IMR-90 (cell line): ENCODE measurements at regions not wholly inside any gene's neighbourhood (a gene's known extent, or its start where the extent isn't known, plus 50 kb on each side); places are given as distances from the start of the nearest gene placed in this dataset.
A peak's percentile ranks its signal among the peaks of the same experiment; 100 is the strongest.

Experiments
- ATAC-seq: fragments of 200-7000 bp; cut with Tn5 transposase; 2 replicates; pipeline ENCODE4 v1.9.1; 2020; ENCODE audit warnings: low read depth, mild to moderate bottlenecking, moderate library complexity
- BruUV-seq: library from RNA; stranded (reverse); fragments of 400-500 nt; replicated peaks from 2 replicates; lab custom pipeline; 2021; lab: Mats Ljungman, UMichigan
- CTCF ChIA-PET: fragments of 300-600 bp; formaldehyde crosslinking; extraction: SDS; loops from one replicate; lab custom pipeline; 2021; ENCODE audit warnings: antibody characterized with exemption; lab: Yijun Ruan, JAX
- POLR2A ChIA-PET: fragments of 300-600 bp; sonication (Branson Sonifier 250); formaldehyde crosslinking; loops from one replicate; lab custom pipeline; 2022; ENCODE audit warnings: antibody characterized with exemption; ENCODE audit not compliant: unreplicated experiment; lab: Charles Lee
- DNase-seq: peaks from one replicate; pipeline ENCODE4 v3.0.0; 2013
- H2AFZ ChIP-seq: replicated peaks from 2 replicates; pipeline ENCODE3; 2013; ENCODE audit warnings: low read length, mild to moderate bottlenecking; ENCODE audit not compliant: poor library complexity
- H2AK5ac ChIP-seq: 2 replicates; pipeline ENCODE4 v1.6.1; 2013; ENCODE audit warnings: low read depth, low read length, inconsistent platforms
- H2AK9ac ChIP-seq: replicated peaks from 2 replicates; pipeline ENCODE3; 2013; ENCODE audit warnings: mild to moderate bottlenecking, low read depth, low read length, moderate library complexity; ENCODE audit not compliant: poor library complexity
- H2BK120ac ChIP-seq: 2 replicates; pipeline ENCODE4 v1.6.1; 2013; ENCODE audit warnings: low read depth, low read length, inconsistent platforms
- H2BK15ac ChIP-seq: 3 replicates; pipeline ENCODE4 v1.6.1; 2013; ENCODE audit warnings: low read depth, low read length, inconsistent platforms
- H2BK20ac ChIP-seq: 2 replicates; pipeline ENCODE4 v1.6.1; 2013; ENCODE audit warnings: low read depth, mild to moderate bottlenecking, inconsistent platforms, low read length, moderate library complexity
- H2BK5ac ChIP-seq: 2 replicates; pipeline ENCODE4 v1.6.1; 2013; ENCODE audit warnings: mild to moderate bottlenecking, low read depth, low read length, inconsistent platforms; ENCODE audit not compliant: poor library complexity, severe bottlenecking
- H3K14ac ChIP-seq: replicated peaks from 2 replicates; pipeline ENCODE4 v1.6.1; 2013; ENCODE audit warnings: low read depth, low read length, inconsistent platforms
- H3K18ac ChIP-seq: 2 replicates; pipeline ENCODE4 v1.6.1; 2013; ENCODE audit warnings: low read depth, low read length, control low read depth
- H3K23ac ChIP-seq: 2 replicates; pipeline ENCODE4 v1.6.1; 2013; ENCODE audit warnings: low read depth, low read length, inconsistent platforms
- H3K27ac ChIP-seq: 2 replicates; pipeline ENCODE4 v1.5.1; 2013; ENCODE audit warnings: mild to moderate bottlenecking, control low read depth, low read length; ENCODE audit not compliant: insufficient read depth
- H3K27me3 ChIP-seq: 2 replicates; pipeline ENCODE4 v1.6.1; 2013; ENCODE audit warnings: low read length; ENCODE audit not compliant: control insufficient read depth, insufficient read depth
- H3K36me3 ChIP-seq: 2 replicates; pipeline ENCODE4 v1.6.1; 2013; ENCODE audit warnings: low read length, mixed read lengths; ENCODE audit not compliant: control insufficient read depth, insufficient read depth
- H3K4ac ChIP-seq: 2 replicates; pipeline ENCODE4 v1.6.1; 2013; ENCODE audit warnings: low read depth, low read length, inconsistent platforms
- H3K4me1 ChIP-seq: 2 replicates; pipeline ENCODE4 v1.6.1; 2013; ENCODE audit warnings: low read length, mixed read lengths; ENCODE audit not compliant: control insufficient read depth, insufficient read depth
- H3K4me2 ChIP-seq: 2 replicates; pipeline ENCODE4 v1.6.1; 2013; ENCODE audit warnings: low read depth, mild to moderate bottlenecking, control low read depth, low read length, moderate library complexity
- H3K4me3 ChIP-seq: 2 replicates; pipeline ENCODE4 v1.5.1; 2013; ENCODE audit warnings: low read depth, mild to moderate bottlenecking, control low read depth, low read length, moderate library complexity; ENCODE audit not compliant: insufficient read depth
- H3K56ac ChIP-seq: 2 replicates; pipeline ENCODE4 v1.6.1; 2013; ENCODE audit warnings: low read length, inconsistent platforms; ENCODE audit not compliant: insufficient read depth; ENCODE audit errors: extremely low read depth
- H3K79me1 ChIP-seq, 2 experiments: 2 replicates each; pipeline ENCODE4 v1.6.1; 2013; ENCODE audit warnings: low read length in 2 of 2, inconsistent platforms in 1 of 2, low read depth in 1 of 2
- H3K9ac ChIP-seq: 2 replicates; pipeline ENCODE4 v1.6.1; 2013; ENCODE audit warnings: low read depth, low read length, control low read depth
- H3K9me1 ChIP-seq: 2 replicates; pipeline ENCODE4 v1.6.1; 2013; ENCODE audit warnings: low read length, inconsistent platforms; ENCODE audit not compliant: insufficient read depth
- H3K9me3 ChIP-seq: 2 replicates; pipeline ENCODE4 v1.6.1; 2013; ENCODE audit warnings: low read length; ENCODE audit not compliant: control insufficient read depth, insufficient read depth
- H4K20me1 ChIP-seq: 2 replicates; pipeline ENCODE4 v1.6.1; 2013; ENCODE audit warnings: low read length, inconsistent platforms; ENCODE audit not compliant: insufficient read depth
- H4K5ac ChIP-seq: 2 replicates; pipeline ENCODE4 v1.6.1; 2013; ENCODE audit warnings: mild to moderate bottlenecking, low read depth, low read length, control low read depth
- H4K8ac ChIP-seq, 2 experiments: 2 replicates each; pipeline ENCODE4 v1.6.1; 2013; ENCODE audit warnings: low read depth in 2 of 2, low read length in 2 of 2, control low read depth in 1 of 2, inconsistent platforms in 1 of 2
- H4K91ac ChIP-seq: 2 replicates; pipeline ENCODE4 v1.6.1; 2013; ENCODE audit warnings: low read depth, low read length, inconsistent platforms; ENCODE audit not compliant: insufficient read depth
- BHLHE40 ChIP-seq: fragments of 150-350 bp; IDR thresholded peaks from 2 replicates; pipeline ENCODE4 v1.6.1; 2016; ENCODE audit warnings: mild to moderate bottlenecking, low read depth, low read length
- CEBPB ChIP-seq: IDR thresholded peaks from 2 replicates; pipeline ENCODE4 v1.6.1; 2012; ENCODE audit warnings: low read depth, low read length, improper control_type of control experiment
- CHD1 ChIP-seq: IDR thresholded peaks from 2 replicates; pipeline ENCODE4 v1.6.1; 2012; ENCODE audit warnings: low read depth, low read length, improper control_type of control experiment
- CTCF ChIP-seq: conservative IDR thresholded peaks from 2 replicates; pipeline ENCODE4 v1.5.1; 2012; ENCODE audit warnings: mild to moderate bottlenecking, low read depth, low read length, improper control_type of control experiment
- ELK1 ChIP-seq: fragments of 150-350 bp; IDR thresholded peaks from 2 replicates; pipeline ENCODE4 v1.6.1; 2016; ENCODE audit warnings: low read depth, mild to moderate bottlenecking, low read length, moderate library complexity, borderline replicate concordance
- FOS ChIP-seq: fragments of 150-350 bp; IDR thresholded peaks from 2 replicates; pipeline ENCODE4 v1.6.1; 2016; ENCODE audit warnings: low read depth, low read length
- MAFK ChIP-seq: IDR thresholded peaks from 2 replicates; pipeline ENCODE4 v1.6.1; 2012; ENCODE audit warnings: low read depth, low read length, improper control_type of control experiment
- MAZ ChIP-seq: IDR thresholded peaks from 2 replicates; pipeline ENCODE4 v1.6.1; 2012; ENCODE audit warnings: low read depth, mild to moderate bottlenecking, low read length, improper control_type of control experiment, moderate library complexity, borderline replicate concordance
- MXI1 ChIP-seq: IDR thresholded peaks from 2 replicates; pipeline ENCODE4 v1.6.1; 2012; ENCODE audit warnings: low read depth, mild to moderate bottlenecking, low read length, moderate library complexity, borderline replicate concordance
- NFE2L2 ChIP-seq: fragments of 150-350 bp; IDR thresholded peaks from 2 replicates; pipeline ENCODE4 v1.6.1; 2016; ENCODE audit warnings: low read depth, mild to moderate bottlenecking, low read length
- POLR2A ChIP-seq: IDR thresholded peaks from 2 replicates; pipeline ENCODE4 v1.6.1; 2012; ENCODE audit warnings: mild to moderate bottlenecking, low read depth, low read length
- RAD21 ChIP-seq: IDR thresholded peaks from 2 replicates; pipeline ENCODE4 v1.6.1; 2012; ENCODE audit warnings: low read length, improper control_type of control experiment
- RCOR1 ChIP-seq: IDR thresholded peaks from 2 replicates; pipeline ENCODE4 v1.6.1; 2012; ENCODE audit warnings: mild to moderate bottlenecking, low read length, improper control_type of control experiment; ENCODE audit not compliant: insufficient replicate concordance
- RFX5 ChIP-seq: IDR thresholded peaks from 2 replicates; pipeline ENCODE4 v1.8.0; 2012; ENCODE audit warnings: low read depth, mild to moderate bottlenecking, low read length, moderate library complexity
- SMC3 ChIP-seq: fragments of 150-350 bp; IDR thresholded peaks from 2 replicates; pipeline ENCODE4 v1.6.1; 2016; ENCODE audit warnings: low read depth, mild to moderate bottlenecking, antibody characterized with exemption, low read length, moderate library complexity
- WGBS, 2 experiments: methylation state at CpG; one replicate each; pipeline versions ENCODE4 v1.1.5 to v1.1.7; 2013; ENCODE audit warnings: missing lambda C conversion rate in 2 of 2; ENCODE audit not compliant: insufficient read length in 1 of 2; ENCODE audit errors: extremely low coverage in 2 of 2; 5-methylcytosine and 5-hydroxymethylcytosine counted together
- dilution Hi-C: fragments of 300-500 bp; cut with HindIII; formaldehyde crosslinking; loops from one replicate; pipeline ENCODE4 v1.14.3; 2018; ENCODE audit warnings: low sequenced_read_pairs; ENCODE audit not compliant: unreplicated experiment
- in situ Hi-C: fragments of 300-500 bp; cut with MboI; formaldehyde crosslinking; loops from 3 replicates; pipeline ENCODE4 v1.14.3; 2019; ENCODE audit warnings: low sequenced_read_pairs, inconsistent platforms, mixed read lengths
- intact Hi-C: fragments of 100-400 bp; cut with micrococcal nuclease; formaldehyde crosslinking; loops from 2 replicates; pipeline ENCODE4 v1.10.0; 2022

- H3K4ac ChIP-seq, result peak overlapping the region; percentile 60; the same call in 1 of the 2 replicates
- dilution Hi-C loops, result no loop called here
- ChIA-PET CTCF (no interaction called here), POLR2A (no interaction called here)
- peak; percentile 67 for DNase-seq
- peak overlapping the region; percentile 44; the same call in 1 of the 2 replicates for H3K23ac ChIP-seq
- peak overlapping the region; percentile 20; the same call in 1 of the 2 replicates for H3K18ac ChIP-seq
- no peaks in the 10 kb centered on the region; the same call in 1 of the 2 replicates for H4K20me1 ChIP-seq
- H2AK5ac ChIP-seq, result peak overlapping the region; percentile 23
- H3K14ac ChIP-seq, result peak overlapping the region; percentile 60
- no peak overlapping the region for H3K4me3 ChIP-seq
- H2BK5ac ChIP-seq, result peak overlapping the region; percentile 28
- H3K9ac ChIP-seq, result no peak overlapping the region
- H4K5ac ChIP-seq, result peak overlapping the region; percentile 22; the same call in 1 of the 2 replicates
- H3K56ac ChIP-seq, result no peak overlapping the region
- H3K36me3 ChIP-seq, result no peaks in the 10 kb centered on the region
- intact Hi-C loops, result no loop called here
- peak overlapping the region; percentile 77; the same call in 1 of the 2 replicates for H2BK20ac ChIP-seq
- H2BK15ac ChIP-seq, result peak overlapping the region; percentile 73; the same call in 1 of the 3 replicates
- H3K4me2 ChIP-seq, result no peak overlapping the region
- ATAC-seq, result no peak
- no peak overlapping the region for H2AK9ac ChIP-seq
- BruUV-seq, result no TSS peak
- H3K4me1 ChIP-seq, result peaks cover 12% of the 10 kb centered on the region; the same call in 1 of the 2 replicates
- H3K27ac ChIP-seq, result no peak overlapping the region
- in situ Hi-C loops, result no loop called here
- no peak overlapping the region for H2AFZ ChIP-seq
- peak overlapping the region; percentile 64; the same call in 1 of the 2 replicates for H2BK120ac ChIP-seq
- H3K27me3 ChIP-seq, result no peaks in the 10 kb centered on the region
- H4K8ac ChIP-seq, result peak overlapping the region in 1 of 2 experiments; percentile 34; a peak in 1 of 4 replicates
- H3K9me1 ChIP-seq, result peaks cover 5% of the 10 kb centered on the region; the same call in 1 of the 2 replicates
- H4K91ac ChIP-seq, result no peak overlapping the region
- peaks cover 0 to 3% of the 10 kb centered on the region in 2 experiments; a peak in 1 of 4 replicates for H3K79me1 ChIP-seq
- WGBS, 2 experiments, result 85% methylated on average over 1 of the region's 5 CpGs; no CpG with 5 or more reads in 1 of the 2 experiments
- H3K9me3 ChIP-seq, result no peaks in the 10 kb centered on the region
- TF ChIP-seq RFX5 (no peak), RAD21 (no peak), SMC3 (no peak), RCOR1 (no peak), MAFK (peak; percentile 23; the same call in 1 of the 2 replicates), MAZ (no peak), BHLHE40 (no peak), NFE2L2 (no peak), CTCF (no peak), POLR2A (no peak), FOS (no peak), CEBPB (peak; percentile 51; the same call in 1 of the 2 replicates), MXI1 (no peak), ELK1 (no peak), CHD1 (no peak)
Measured at GRCh38 chr3:102092617-102093466, 243.5 kb downstream of the NFKBIZ start.
